A549 (cell line): ENCODE measurements at regions not wholly inside any gene's neighbourhood (a gene's known extent, or its start where the extent isn't known, plus 50 kb on each side); places are given as distances from the start of the nearest gene placed in this dataset.

Experiments used
- ATAC-seq, 2 experiments: fragments of 200-7000 bp in 1 of 2; fragments of >200 bp in 1 of 2; cut with Nextera tagmentation in 1 of 2; cut with Tn5 transposase in 1 of 2; 3 replicates each; pipeline versions ENCODE4 v1.8.0 to v1.9.1; 2018 to 2020; ENCODE audit warnings: mild to moderate bottlenecking in 1 of 2, moderate library complexity in 1 of 2
- CTCF ChIA-PET: fragments of 300-600 bp; sonication (Branson Sonifier 250); formaldehyde crosslinking; extraction: SDS; loops from one replicate; lab custom pipeline; 2021; ENCODE audit warnings: antibody characterized with exemption, inconsistent platforms; lab: Yijun Ruan, JAX
- POLR2A ChIA-PET: fragments of 350-600 bp; formaldehyde crosslinking; extraction: SDS; loops from one replicate; lab custom pipeline; 2021; ENCODE audit warnings: antibody characterized with exemption, inconsistent platforms; lab: Yijun Ruan, JAX
- DNase-seq, 2 experiments: peaks; one replicate each; pipeline versions ENCODE4 v3.0.0 to v3.0.0-alpha.2; 2011 to 2016; ENCODE audit warnings: low read depth in 1 of 2, low spot score in 1 of 2
- FAIRE-seq: peaks from 2 replicates; lab custom pipeline; 2011; peaks lifted over from hg19 to GRCh38; lab: Jason Lieb, UNC
- H3K27ac ChIP-seq, 2 experiments: fragments of >200 bp; sonication (Bioruptor Twin); formaldehyde crosslinking; 3 replicates each; pipeline ENCODE4 v1.5.1; 2016 to 2017
- H3K4me1 ChIP-seq: fragments of >200 bp; sonication (Bioruptor Twin); formaldehyde crosslinking; 3 replicates; pipeline ENCODE4 v1.6.1; 2016
- H3K4me2 ChIP-seq: fragments of >200 bp; sonication (Bioruptor Twin); formaldehyde crosslinking; 3 replicates; pipeline ENCODE4 v1.6.1; 2016
- H3K4me3 ChIP-seq: fragments of >200 bp; sonication (Bioruptor Twin); formaldehyde crosslinking; 3 replicates; pipeline ENCODE4 v1.5.1; 2016
- H3K9me3 ChIP-seq: fragments of >200 bp; sonication (Bioruptor Twin); formaldehyde crosslinking; 3 replicates; pipeline ENCODE4 v1.6.1; 2016
- CHD2 ChIP-seq: fragments of 150-350 bp; IDR thresholded peaks from 2 replicates; pipeline ENCODE4 v1.6.1; 2014; ENCODE audit warnings: low read length; ENCODE audit not compliant: partially characterized antibody
- EHF ChIP-seq: fragments of 250-450 bp; sonication (Bioruptor Pico); IDR thresholded peaks from 2 replicates; pipeline ENCODE4 v1.5.0; 2020; ENCODE audit warnings: mild to moderate bottlenecking
- ESRRA ChIP-seq: fragments of 150-350 bp; IDR thresholded peaks from 2 replicates; pipeline ENCODE4 v1.6.1; 2014; ENCODE audit warnings: mild to moderate bottlenecking, low read length, borderline replicate concordance
- FOSL2 ChIP-seq, 2 experiments: fragments of 450-650 bp in 1 of 2; fragments of >200 bp in 1 of 2; sonication (Bioruptor Twin) in 1 of 2; formaldehyde crosslinking; IDR thresholded peaks; 2 replicates each; pipeline versions ENCODE4 v1.5.0 to v1.6.1; 2016 to 2020; ENCODE audit warnings: mild to moderate bottlenecking in 1 of 2, moderate library complexity in 1 of 2
- FOXS1 ChIP-seq: fragments of 250-450 bp; sonication (Bioruptor Pico); IDR thresholded peaks from 2 replicates; pipeline ENCODE4 v1.5.0; 2020; ENCODE audit warnings: mild to moderate bottlenecking, moderate library complexity
- HDAC2 ChIP-seq: fragments of 200-600 bp; sonication (generic); IDR thresholded peaks from 2 replicates; pipeline ENCODE4 v1.6.1; 2016
- JUN ChIP-seq, 2 experiments: fragments of >200 bp; sonication (Bioruptor Twin); formaldehyde crosslinking; IDR thresholded peaks; 2 replicates in 1 of 2; 3 replicates in 1 of 2; pipeline ENCODE4 v1.6.1; 2016 to 2017
- KDM1A ChIP-seq: fragments of 200-600 bp; sonication (generic); IDR thresholded peaks from 2 replicates; pipeline ENCODE4 v1.6.1; 2016; ENCODE audit warnings: low read depth, mild to moderate bottlenecking
- MAFK ChIP-seq: fragments of 450-650 bp; IDR thresholded peaks from 2 replicates; pipeline ENCODE4 v1.6.1; 2014; ENCODE audit not compliant: partially characterized antibody
- MYC ChIP-seq: IDR thresholded peaks from 2 replicates; pipeline ENCODE4 v1.6.1; 2012; ENCODE audit warnings: mild to moderate bottlenecking, inconsistent platforms, low read length, improper control_type of control experiment, borderline replicate concordance
- NFE2L2 ChIP-seq: fragments of 150-350 bp; conservative IDR thresholded peaks from 2 replicates; pipeline ENCODE4 v1.6.1; 2014; ENCODE audit warnings: low read length
- NR3C1 ChIP-seq: fragments of >200 bp; sonication (Bioruptor Twin); formaldehyde crosslinking; IDR thresholded peaks from 3 replicates; pipeline ENCODE4 v1.6.1; 2017
- POLR2AphosphoS2 ChIP-seq: conservative IDR thresholded peaks from 2 replicates; pipeline ENCODE4 v1.6.1; 2012; ENCODE audit warnings: low read length, improper control_type of control experiment, inconsistent platforms
- RCOR1 ChIP-seq: fragments of 150-350 bp; IDR thresholded peaks from 2 replicates; pipeline ENCODE4 v1.6.1; 2014; ENCODE audit warnings: antibody characterized with exemption, low read length, low read depth
- RFX5 ChIP-seq: fragments of 450-650 bp; IDR thresholded peaks from 2 replicates; pipeline ENCODE4 v1.7.1; 2014; ENCODE audit warnings: antibody characterized with exemption, mild to moderate bottlenecking, moderate library complexity
- SREBF2 ChIP-seq: fragments of 450-650 bp; IDR thresholded peaks from 2 replicates; pipeline ENCODE4 v1.6.1; 2014; ENCODE audit warnings: mild to moderate bottlenecking, moderate library complexity
- ZC3H11A ChIP-seq: fragments of 450-650 bp; IDR thresholded peaks from 2 replicates; pipeline ENCODE4 v1.6.1; 2014; ENCODE audit warnings: antibody characterized with exemption, mild to moderate bottlenecking
- WGBS: methylation state at CpG from one replicate; pipeline ENCODE4 v1.1.6; 2017; ENCODE audit errors: missing lambda C conversion rate; 5-methylcytosine and 5-hydroxymethylcytosine counted together

DNA sequence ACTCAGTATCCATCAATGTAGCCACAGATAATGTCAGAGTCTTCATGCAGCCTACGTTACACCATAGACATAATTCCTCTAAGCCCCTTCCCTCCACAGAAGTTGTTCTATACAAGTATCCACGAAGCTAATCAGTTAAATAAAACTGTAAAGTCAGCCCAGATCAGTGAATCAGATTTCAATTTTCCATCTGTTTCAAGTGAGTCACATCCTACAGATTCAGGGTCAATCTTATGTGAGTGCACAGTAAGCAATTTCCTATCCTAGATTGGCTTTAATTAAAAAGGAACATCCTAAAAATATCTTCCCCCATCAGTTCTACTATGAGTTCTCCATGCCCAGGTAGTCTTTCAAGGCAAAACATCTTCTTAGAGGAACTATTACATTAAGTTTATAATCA lies 402.5 kb downstream of the EFNA5 start:
- DNase-seq: no peak
- no peak for ATAC-seq
- POLR2A ChIA-PET: no interaction called here
- FAIRE-seq: no peak
- WGBS: 58% methylated on average over 2 of the region's 2 CpGs
- CTCF ChIA-PET: interaction anchor here (1.7 kb wide), 1 partner anchor 11 kb away, joined by 3 read pairs; no protein-coding TSS in a partner anchor
- H3K4me2 ChIP-seq: no peak overlapping the region
- no peak overlapping the region for H3K27ac ChIP-seq
- TF ChIP-seq ZC3H11A: no peak
- no peak for TF ChIP-seq POLR2AphosphoS2
- H3K4me1 ChIP-seq: peaks cover 12% of the 10 kb centered on the region; the same call in 2 of the 3 replicates
- H3K9me3 ChIP-seq: no peaks in the 10 kb centered on the region
- H3K4me3 ChIP-seq: no peak overlapping the region

DNA sequence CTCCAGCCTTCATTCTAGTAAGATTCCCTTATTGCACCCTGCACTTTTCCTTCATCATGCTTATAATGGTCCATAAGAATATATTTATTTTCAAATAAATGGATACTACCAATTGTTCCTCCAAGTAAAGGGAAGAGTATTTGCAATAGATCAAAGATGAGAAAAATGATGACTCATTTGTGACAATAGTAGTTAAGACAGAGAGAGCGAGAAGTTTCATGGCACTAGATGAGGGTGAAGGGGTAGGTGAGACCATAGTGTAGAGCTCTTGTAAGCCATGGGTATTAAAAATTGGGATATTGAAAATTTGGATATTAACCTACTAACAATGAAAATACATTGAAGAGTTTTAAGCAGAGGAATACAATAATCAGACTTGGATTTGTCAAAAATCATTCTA lies 404.6 kb downstream of the EFNA5 start:
- POLR2A ChIA-PET: no interaction called here
- DNase-seq: no peak
- peak overlapping the region; percentile 6; the same call in 1 of the 3 replicates for H3K4me2 ChIP-seq
- CTCF ChIA-PET: no interaction called here
- TF ChIP-seq FOSL2 (IDR thresholded peaks at IDR 0.05): no peak
- TF ChIP-seq FOSL2 (CRISPR knock-in tag; IDR thresholded peaks at IDR 0.05): peak; percentile 66
- TF ChIP-seq SREBF2: no peak
- no peak overlapping the region for H3K4me3 ChIP-seq
- H3K27ac ChIP-seq: no peak overlapping the region; a peak in 1 of 6 replicates
- FAIRE-seq: no peak
- ATAC-seq: no peak
- no peaks in the 10 kb centered on the region for H3K9me3 ChIP-seq
- 86% methylated on average over 1 of the region's 1 CpG for WGBS
- H3K4me1 ChIP-seq: peaks cover 12% of the 10 kb centered on the region; the same call in 2 of the 3 replicates

DNA sequence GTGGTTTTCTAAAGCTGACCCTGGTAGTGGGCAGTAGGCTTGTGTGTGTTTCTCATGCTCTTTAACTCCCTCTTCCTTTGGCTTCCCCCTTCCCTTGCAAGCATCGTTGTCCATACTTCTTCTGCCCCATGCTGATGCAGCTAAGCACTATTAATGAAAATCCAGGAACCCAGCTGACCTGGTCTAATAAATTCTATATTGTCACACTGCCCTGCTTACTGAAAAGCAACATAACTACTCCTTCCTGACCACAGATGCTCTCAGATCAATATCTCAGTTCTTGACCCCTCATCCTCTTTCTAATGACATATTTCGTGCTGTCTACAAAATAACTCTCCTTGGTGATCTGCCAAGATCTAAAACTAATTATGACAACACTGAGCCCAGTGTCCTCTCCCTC lies 405.5 kb downstream of the EFNA5 start:
- no peak for TF ChIP-seq ESRRA
- TF ChIP-seq EHF (CRISPR knock-in tag): no peak
- TF ChIP-seq ZC3H11A: no peak
- no peak for TF ChIP-seq RFX5
- no peak for TF ChIP-seq HDAC2
- TF ChIP-seq FOSL2 (IDR thresholded peaks at IDR 0.05): no peak
- TF ChIP-seq FOSL2 (CRISPR knock-in tag; IDR thresholded peaks at IDR 0.05): no peak
- no peak for TF ChIP-seq CHD2
- no peak for TF ChIP-seq NFE2L2
- no peak for TF ChIP-seq KDM1A
- ChIA-PET CTCF (no interaction called here), POLR2A (no interaction called here)
- DNase-seq (no peak), ATAC-seq (no peak), FAIRE-seq (no peak)
- H3K4me3 ChIP-seq: no peak overlapping the region
- 73% methylated on average over 2 of the region's 2 CpGs for WGBS
- H3K27ac ChIP-seq: peak overlapping the region in 1 of 2 experiments; percentile 21; a peak in 1 of 6 replicates
- peaks cover 12% of the 10 kb centered on the region; the same call in 2 of the 3 replicates for H3K4me1 ChIP-seq
- H3K4me2 ChIP-seq: no peak overlapping the region
- H3K9me3 ChIP-seq: no peaks in the 10 kb centered on the region

DNA sequence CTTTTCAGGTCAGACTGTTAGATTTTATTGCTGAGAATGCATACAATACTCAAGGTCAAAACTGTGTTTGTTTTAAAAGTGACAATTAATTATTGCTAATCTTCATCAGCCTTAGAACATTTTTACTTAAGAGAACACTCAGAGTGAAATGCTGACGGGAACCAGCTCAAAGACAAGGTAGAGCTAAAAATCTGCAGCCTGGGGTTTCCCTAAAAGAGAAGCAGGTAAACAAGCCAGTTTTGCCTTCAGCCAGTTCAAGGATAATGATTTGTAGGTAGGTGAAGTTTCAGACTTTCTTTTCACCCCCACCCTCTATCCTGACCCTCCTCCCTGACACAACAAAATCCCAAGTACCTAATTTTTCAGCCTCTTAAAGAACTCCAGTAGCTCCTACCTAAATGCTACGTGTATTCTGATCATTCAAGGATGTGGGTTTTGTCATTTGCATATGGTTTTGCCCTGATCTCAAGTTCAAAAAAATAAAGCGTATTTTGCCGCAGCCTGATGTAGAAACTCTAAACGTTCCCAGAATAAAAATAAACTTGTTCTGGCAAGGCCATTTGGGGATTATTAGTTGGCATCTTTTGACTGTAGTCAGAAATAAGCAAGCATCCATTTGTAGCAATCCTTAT lies 407.2 kb downstream of the EFNA5 start:
- Histone ChIP-seq H3K4me3 (no peak overlapping the region), H3K4me1 (peaks cover 12% of the 10 kb centered on the region; the same call in 2 of the 3 replicates), H3K9me3 (no peaks in the 10 kb centered on the region), H3K4me2 (no peak overlapping the region), H3K27ac (no peak overlapping the region)
- ATAC-seq (no peak), DNase-seq (no peak), FAIRE-seq (no peak)
- WGBS: 84% methylated on average over 5 of the region's 5 CpGs
- no peak for TF ChIP-seq NR3C1
- no peak for TF ChIP-seq CHD2
- TF ChIP-seq MYC: no peak
- no peak for TF ChIP-seq RFX5
- TF ChIP-seq FOXS1: no peak
- TF ChIP-seq RCOR1: no peak
- no peak for TF ChIP-seq JUN (IDR thresholded peaks at IDR 0.05)
- peak; percentile 78 for TF ChIP-seq MAFK
- CTCF ChIA-PET: no interaction called here
- POLR2A ChIA-PET: no interaction called here
